ENCODE measurements at regions not wholly inside any gene's neighbourhood (a gene's known extent, or its start where the extent isn't known, plus 50 kb on each side); places are given as distances from the start of the nearest gene placed in this dataset.

- TF ChIP-seq EP300 (IDR thresholded peaks at IDR 0.05) (no peak), POLR2AphosphoS5 (IDR thresholded peaks at IDR 0.05) (no peak), CTCF (IDR thresholded peaks at IDR 0.05) (no peak), POLR2A (IDR thresholded peaks at IDR 0.05) (no peak)
Measured at GRCh38 chr12:17284873-17285272, 678.9 kb upstream of the LMO3 start.
